Tibial artery (tissue), 4 donors: ENCODE measurements at regions not wholly inside any gene's neighbourhood (a gene's known extent, or its start where the extent isn't known, plus 50 kb on each side); places are given as distances from the start of the nearest gene placed in this dataset.

Experiments used
- DNase-seq, 2 donors: peaks; one replicate each; pipeline ENCODE4 v3.0.0-alpha.2; 2019
- H3K27ac ChIP-seq, 2 donors: fragments of 200-600 bp; sonication (generic) in 1 of 2; 1 replicate in 1 of 2; 2 replicates in 1 of 2; pipeline ENCODE4 v1.5.1; 2018 to 2019; ENCODE audit warnings: mild to moderate bottlenecking in 1 of 2
- H3K27me3 ChIP-seq, 2 donors: fragments of 200-600 bp; sonication (generic) in 1 of 2; one replicate each; pipeline versions ENCODE4 v1.5.1 to v1.6.0; 2016 to 2019
- H3K36me3 ChIP-seq, 3 donors: fragments of 200-600 bp; sonication (generic) in 2 of 3; one replicate each; pipeline ENCODE4 v1.5.1; 2016 to 2019; ENCODE audit warnings: mild to moderate bottlenecking in 2 of 3
- H3K4me1 ChIP-seq, 4 donors: fragments of 200-600 bp; sonication (generic) in 2 of 4; 1 replicate in 3 of 4; 2 replicates in 1 of 4; pipeline ENCODE4 v1.5.1; 2016 to 2019
- H3K4me3 ChIP-seq, 2 donors: fragments of 200-600 bp; sonication (generic) in 1 of 2; 1 replicate in 1 of 2; 2 replicates in 1 of 2; pipeline ENCODE4 v1.5.1; 2018 to 2019; ENCODE audit warnings: mild to moderate bottlenecking in 2 of 2
- H3K9me3 ChIP-seq, 3 donors: fragments of 200-600 bp; sonication (generic) in 1 of 3; one replicate each; pipeline ENCODE4 v1.5.1; 2016 to 2019
- intact Hi-C: fragments of 100-400 bp; cut with DNase I; formaldehyde crosslinking; loops from one replicate; pipeline ENCODE4 v1.15.0; 2023; ENCODE audit warnings: low total_unique reads
- TF ChIP-seq, protein P1 (sequence below), 2 experiments: fragments of 200-600 bp in 1 of 2; fragments of 450-650 bp in 1 of 2; IDR thresholded peaks; one replicate each; pipeline ENCODE4 v1.5.1; 2017 to 2019; ENCODE audit warnings: antibody characterized with exemption in 2 of 2, mild to moderate bottlenecking in 1 of 2, moderate library complexity in 1 of 2

DNA sequence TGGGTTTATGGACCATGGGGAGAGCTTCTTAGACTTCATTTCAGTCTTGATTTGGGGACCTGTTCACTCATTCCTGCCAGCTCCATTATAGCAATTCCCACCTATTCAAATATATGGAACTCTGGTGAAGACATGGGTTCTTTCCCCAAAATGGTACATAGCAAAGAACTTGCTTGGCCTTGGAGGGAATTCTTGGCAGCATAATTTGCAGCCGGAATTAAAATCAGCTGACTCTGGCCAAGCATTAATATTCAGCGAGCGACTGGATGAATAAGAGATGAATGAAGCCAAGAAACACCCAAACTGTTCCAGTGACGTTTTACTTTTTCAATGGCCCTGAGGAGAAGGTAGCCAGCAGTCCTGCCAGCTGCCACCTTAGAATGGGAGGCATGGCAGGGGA is 88.4 kb upstream of the SOX1 start:
- DNase-seq: no peak
- Histone ChIP-seq H3K4me3 (no peak overlapping the region), H3K27ac (no peak overlapping the region), H3K4me1 (no peaks in the 10 kb centered on the region), H3K27me3 (peaks cover 0 to 12% of the 10 kb centered on the region in 2 donors), H3K36me3 (no peaks in the 10 kb centered on the region), H3K9me3 (peaks cover 0 to 3% (median 0%) of the 10 kb centered on the region in 3 donors)
- intact Hi-C loops: no loop called here
- TF ChIP-seq, protein P1, sequence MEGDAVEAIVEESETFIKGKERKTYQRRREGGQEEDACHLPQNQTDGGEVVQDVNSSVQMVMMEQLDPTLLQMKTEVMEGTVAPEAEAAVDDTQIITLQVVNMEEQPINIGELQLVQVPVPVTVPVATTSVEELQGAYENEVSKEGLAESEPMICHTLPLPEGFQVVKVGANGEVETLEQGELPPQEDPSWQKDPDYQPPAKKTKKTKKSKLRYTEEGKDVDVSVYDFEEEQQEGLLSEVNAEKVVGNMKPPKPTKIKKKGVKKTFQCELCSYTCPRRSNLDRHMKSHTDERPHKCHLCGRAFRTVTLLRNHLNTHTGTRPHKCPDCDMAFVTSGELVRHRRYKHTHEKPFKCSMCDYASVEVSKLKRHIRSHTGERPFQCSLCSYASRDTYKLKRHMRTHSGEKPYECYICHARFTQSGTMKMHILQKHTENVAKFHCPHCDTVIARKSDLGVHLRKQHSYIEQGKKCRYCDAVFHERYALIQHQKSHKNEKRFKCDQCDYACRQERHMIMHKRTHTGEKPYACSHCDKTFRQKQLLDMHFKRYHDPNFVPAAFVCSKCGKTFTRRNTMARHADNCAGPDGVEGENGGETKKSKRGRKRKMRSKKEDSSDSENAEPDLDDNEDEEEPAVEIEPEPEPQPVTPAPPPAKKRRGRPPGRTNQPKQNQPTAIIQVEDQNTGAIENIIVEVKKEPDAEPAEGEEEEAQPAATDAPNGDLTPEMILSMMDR (IDR thresholded peaks at IDR 0.05): no peak

DNA sequence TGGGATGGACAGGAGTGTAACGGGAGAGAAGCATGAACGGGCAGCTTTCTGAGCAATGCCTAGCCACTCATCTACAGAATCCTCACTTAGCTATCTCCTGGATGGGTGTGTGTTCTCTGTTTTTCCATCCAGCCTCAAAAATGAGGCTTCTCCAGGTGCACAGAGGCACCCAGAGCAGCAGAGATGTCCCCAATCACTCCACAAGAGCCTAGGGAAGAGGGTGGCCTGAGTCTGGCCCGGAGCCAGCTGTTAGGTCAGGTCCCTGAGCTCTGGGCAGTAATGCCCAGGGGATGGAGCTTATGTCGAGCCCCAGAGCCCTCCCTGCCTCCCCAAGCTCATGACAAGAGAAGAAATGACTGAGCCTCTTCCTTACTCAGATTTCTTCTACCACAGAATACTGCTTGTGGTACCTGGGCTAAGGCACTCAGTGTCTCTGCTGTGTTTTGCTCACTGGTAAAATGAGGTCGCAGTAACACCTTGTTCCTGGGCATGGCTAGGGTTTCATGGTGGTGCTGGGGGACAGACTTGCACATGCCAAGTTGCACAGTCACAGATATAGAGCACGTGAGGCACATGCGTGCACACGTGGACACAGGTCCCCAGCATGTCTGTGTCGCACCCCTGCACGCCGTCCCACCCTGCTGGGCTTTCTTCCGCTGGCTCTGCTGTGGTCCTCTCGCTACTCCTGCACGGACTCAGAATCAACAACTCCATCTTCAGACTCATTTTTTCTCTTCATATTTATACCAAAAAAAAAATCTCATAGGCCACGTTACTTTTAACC is 86.6 kb upstream of the SOX1 start:
- TF ChIP-seq, protein P1 (IDR thresholded peaks at IDR 0.05): no peak
- H3K4me3 ChIP-seq: no peak overlapping the region

DNA sequence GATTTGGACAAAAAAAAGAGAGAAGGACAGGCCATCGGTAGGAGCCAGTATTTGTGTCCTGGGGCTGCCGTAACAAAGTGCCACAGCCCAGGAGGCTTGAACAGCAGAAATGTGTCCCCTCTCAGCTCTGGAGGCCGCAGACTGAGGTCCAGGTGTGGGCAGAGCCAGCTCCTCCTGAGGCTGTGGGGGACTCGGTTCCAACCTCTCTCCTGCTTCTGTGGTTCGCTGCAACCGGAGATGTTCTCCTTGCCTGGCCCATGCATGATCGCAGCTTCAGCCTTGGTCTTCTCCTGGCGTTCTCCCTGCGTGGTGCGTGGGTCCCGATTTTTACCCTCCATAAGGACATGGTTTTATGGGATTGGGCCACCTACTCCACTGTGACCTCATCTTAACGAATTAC is 85.9 kb upstream of the SOX1 start:
- intact Hi-C loops: no loop called here
- H3K27me3 ChIP-seq: peaks cover 0 to 12% of the 10 kb centered on the region in 2 donors
- TF ChIP-seq, protein P1 (IDR thresholded peaks at IDR 0.05): no peak
- no peak overlapping the region for H3K4me3 ChIP-seq
- H3K36me3 ChIP-seq: no peaks in the 10 kb centered on the region
- H3K9me3 ChIP-seq: no peaks in the 10 kb centered on the region
- no peaks in the 10 kb centered on the region for H3K4me1 ChIP-seq
- no peak for DNase-seq
- H3K27ac ChIP-seq: no peak overlapping the region

More for the DNA sequence above, 86.6 kb upstream of the SOX1 start:
- H3K9me3 ChIP-seq: no peaks in the 10 kb centered on the region
- H3K27me3 ChIP-seq: peaks cover 0 to 12% of the 10 kb centered on the region in 2 donors
- H3K4me1 ChIP-seq: no peaks in the 10 kb centered on the region
- no peak for DNase-seq
- H3K27ac ChIP-seq: no peak overlapping the region
- H3K36me3 ChIP-seq: no peaks in the 10 kb centered on the region
- intact Hi-C loops: no loop called here

DNA sequence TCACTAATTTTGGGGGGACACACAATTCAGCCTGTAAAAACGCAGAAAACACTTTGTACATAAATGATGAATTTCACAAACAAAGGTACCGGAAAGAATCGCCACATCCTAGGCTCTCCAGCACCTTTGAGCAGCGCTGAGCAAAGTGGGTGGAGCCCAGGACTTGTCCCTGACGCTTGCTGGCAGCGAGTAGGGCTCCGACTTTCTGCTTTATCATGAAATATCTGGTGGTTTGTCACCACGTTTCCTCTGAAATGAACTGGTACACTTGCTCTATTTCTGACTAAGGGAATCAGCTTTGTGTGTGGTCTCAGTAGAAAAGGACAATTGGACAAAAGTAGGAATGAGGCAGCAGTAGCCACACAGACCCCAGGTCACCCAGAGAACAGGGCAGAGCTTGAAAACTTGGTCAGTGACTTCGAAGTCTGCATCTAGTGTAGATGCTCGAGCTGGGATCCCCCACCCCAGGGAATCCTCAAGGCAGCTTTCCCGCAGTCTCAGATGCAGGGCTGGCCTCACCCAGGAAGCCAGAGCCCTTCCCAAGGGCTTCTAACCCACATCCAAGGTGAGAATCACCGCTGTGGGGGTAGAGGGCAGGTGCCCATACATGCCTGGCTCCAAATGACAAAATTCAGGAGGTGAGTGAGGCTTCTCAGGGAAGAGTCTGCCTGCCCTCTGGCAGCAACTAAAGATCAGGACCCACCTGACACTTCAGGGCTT is 85.3 kb upstream of the SOX1 start:
- intact Hi-C loops: no loop called here
- no peaks in the 10 kb centered on the region for H3K4me1 ChIP-seq
- H3K9me3 ChIP-seq: no peaks in the 10 kb centered on the region
- TF ChIP-seq, protein P1 (IDR thresholded peaks at IDR 0.05): no peak
- DNase-seq: no peak
- no peaks in the 10 kb centered on the region for H3K36me3 ChIP-seq
- peaks cover 0 to 12% of the 10 kb centered on the region in 2 donors for H3K27me3 ChIP-seq
- no peak overlapping the region for H3K4me3 ChIP-seq
- no peak overlapping the region for H3K27ac ChIP-seq

DNA sequence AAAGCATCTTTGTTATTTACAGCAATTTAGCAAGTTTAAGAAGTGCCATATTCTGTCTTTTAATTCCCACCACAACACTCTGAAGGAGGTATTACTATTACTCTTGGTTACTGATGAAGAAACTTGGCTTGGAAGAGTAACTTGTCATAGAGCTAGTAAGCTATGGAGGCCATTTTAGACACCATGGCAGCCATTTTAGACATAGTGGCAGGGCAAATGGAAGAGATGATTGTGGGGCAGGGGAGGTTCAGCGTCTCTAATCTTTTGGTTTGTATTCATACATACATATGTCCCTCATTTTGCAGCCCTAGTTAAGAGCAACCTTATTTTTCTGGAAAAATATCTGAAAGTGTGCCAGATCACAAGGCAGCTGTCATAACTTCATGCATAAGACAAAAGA is 82.6 kb upstream of the SOX1 start:
- H3K9me3 ChIP-seq: no peaks in the 10 kb centered on the region
- peaks cover 0 to 7% of the 10 kb centered on the region in 2 donors for H3K27me3 ChIP-seq
- no peak for DNase-seq
- H3K27ac ChIP-seq: no peak overlapping the region
- no peaks in the 10 kb centered on the region for H3K36me3 ChIP-seq
- TF ChIP-seq, protein P1 (IDR thresholded peaks at IDR 0.05): no peak
- intact Hi-C loops: no loop called here
- H3K4me1 ChIP-seq: no peaks in the 10 kb centered on the region
- no peak overlapping the region for H3K4me3 ChIP-seq
